ENCODE measurements at regions not wholly inside any gene's neighbourhood (a gene's known extent, or its start where the extent isn't known, plus 50 kb on each side); places are given as distances from the start of the nearest gene placed in this dataset.

DNA sequence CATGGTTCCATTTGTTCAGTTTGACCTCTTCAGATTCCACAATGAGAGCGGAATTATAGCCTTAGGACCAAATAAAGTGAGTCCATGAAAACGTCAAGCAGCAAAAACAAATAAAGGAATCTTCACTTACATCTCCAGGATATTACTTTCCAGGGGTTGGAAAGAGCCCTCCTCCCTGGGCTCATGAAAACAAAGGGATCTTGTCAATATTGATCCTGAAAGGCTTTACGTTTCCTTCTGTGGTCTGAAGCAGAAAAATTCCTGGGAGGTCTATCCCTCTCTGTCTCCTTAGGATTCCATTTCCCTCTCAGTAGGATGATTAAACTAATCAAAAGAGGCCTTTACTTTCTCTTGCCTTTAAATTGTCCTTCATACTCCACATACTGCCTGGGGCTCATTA lies 293.5 kb downstream of the GPAM start:
- no peak for DNase-seq (ENCODE audit: low spot score)

DNA sequence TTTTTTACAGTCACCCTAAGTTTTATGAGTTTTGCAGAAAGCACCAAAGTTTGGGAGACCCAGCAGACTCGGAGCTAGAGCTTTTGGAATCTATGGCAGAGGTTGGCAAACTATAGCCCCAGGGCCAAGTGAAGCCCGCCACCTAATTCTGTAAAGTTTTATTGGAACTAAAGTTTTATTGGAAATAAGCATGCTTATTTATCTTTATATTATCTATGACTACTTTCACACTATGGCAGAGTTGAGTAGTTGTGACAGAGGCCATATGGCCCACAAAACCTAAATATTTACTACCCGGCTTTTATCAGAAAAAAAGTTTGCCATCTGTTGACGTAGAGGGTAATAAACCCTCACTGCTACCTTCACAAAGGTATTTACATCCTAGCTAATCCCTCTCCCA lies 267.6 kb downstream of the GPAM start:
- DNase-seq (ENCODE audit: low spot score), result no peak

DNA sequence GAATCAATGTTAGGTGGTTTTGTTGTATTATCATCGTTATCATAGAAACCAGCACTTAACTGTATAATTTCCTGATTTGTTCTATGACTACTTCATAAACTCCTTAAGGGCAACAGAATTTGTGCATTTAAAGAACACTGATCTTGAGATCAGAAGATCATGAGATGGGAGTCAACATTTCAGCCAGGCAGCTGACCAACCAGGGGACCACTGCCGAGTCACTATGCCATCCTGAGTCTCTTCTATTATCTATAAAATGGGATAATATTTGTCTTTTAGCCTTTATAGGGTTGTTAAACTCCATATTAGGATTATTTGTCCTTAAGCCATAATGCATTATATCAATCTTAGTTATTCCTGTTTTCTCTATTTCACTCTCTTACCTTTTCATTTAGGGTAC lies 261.7 kb downstream of the GPAM start:
- no peak for DNase-seq (ENCODE audit: low spot score)

DNA sequence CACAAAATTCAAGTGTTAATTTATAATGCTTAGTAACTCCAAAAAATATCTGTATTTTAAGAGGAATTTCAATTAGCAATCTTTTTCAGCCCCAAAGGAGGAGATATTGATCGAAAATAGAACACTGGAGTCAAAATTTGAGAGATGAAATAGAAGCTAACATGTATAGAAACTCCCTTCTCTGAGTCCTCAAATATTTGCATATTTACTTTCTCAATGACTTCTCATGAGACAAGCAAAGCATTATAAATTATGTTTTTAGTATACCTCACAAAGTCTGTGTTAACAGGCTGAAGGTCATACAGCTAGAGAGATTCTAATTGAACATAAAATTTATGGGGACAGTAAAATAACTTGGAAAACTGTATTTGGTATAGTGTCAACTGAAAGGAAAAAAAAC lies 260.5 kb downstream of the GPAM start:
- DNase-seq (ENCODE audit: low spot score), result no peak

DNA sequence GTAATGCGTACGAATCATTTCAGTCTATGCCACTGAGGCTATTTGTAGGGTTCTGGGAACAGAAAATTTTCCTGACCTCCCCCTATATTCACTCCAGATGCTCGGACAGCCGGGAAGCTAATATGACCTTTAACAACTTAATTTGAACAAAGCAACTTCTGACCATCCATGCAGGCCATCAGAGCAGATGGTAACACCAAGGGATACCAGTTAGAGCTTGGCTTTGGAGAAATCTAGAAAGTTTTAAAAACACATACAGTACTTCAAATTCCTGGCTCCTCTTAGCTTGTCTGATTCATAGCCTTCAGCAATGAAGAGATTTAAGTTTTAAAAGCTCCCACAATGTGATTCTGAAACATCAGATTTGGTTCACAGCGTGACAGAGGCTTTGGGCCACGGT lies 257.3 kb downstream of the GPAM start:
- no peak for DNase-seq (ENCODE audit: low spot score)

DNA sequence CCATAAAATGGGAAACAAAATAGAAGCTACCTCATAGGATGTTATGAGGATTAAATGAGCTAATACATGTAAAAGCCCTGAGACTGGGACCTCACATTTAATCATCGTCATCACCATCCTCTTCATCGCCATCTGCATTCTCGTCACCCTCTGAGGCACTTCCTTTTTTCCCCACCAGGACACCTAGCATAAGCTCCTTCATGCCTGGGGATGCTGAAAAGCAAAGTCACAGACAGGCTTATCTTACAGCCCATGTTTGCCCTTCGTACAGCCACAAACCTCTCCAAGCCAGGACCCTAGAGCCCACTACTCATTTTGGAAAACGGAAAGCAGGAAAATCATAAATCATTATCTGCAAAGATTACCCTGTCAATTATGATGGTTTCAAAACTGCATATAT lies 249.6 kb downstream of the GPAM start:
- DNase-seq (ENCODE audit: low spot score), result no peak

DNA sequence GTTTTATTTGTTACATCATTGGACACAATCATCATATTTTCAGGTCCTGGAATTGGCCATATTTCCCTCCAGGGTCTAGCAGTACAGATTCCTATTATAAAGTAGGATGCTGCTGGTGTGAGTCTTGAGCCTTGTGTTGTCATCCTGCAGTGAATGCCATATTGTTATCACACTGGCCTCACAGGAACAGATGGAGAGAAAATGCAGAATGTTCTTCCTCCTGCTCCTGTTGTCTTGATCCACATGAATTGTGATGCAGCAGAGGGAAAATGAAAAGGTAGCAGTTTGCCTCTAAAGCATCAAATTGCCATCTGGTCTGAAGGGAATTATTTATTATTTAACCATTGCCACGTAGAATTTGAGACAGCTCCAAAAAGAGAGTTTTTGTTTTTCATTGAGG lies 248.6 kb downstream of the GPAM start:
- no peak for DNase-seq (ENCODE audit: low spot score)

DNA sequence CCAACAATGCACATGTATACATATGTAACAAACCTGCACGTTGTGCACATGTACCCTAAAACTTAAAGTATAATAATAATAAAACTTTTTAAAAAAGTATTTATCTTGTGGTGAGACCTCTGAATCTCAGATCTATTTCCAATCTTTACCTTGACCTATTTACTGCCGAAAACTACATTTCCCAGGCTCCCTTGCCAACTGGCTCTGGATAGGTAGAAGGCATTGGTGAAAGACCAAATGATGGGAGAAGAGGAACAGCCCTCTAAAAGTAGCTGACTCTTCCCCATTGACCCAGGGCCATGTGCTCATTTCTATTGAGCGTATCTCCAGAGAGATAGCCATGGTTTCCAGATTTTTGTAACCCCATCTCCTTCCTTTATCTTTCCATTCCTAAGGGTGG lies 247.4 kb downstream of the GPAM start:
- DNase-seq (ENCODE audit: low spot score), result no peak

DNA sequence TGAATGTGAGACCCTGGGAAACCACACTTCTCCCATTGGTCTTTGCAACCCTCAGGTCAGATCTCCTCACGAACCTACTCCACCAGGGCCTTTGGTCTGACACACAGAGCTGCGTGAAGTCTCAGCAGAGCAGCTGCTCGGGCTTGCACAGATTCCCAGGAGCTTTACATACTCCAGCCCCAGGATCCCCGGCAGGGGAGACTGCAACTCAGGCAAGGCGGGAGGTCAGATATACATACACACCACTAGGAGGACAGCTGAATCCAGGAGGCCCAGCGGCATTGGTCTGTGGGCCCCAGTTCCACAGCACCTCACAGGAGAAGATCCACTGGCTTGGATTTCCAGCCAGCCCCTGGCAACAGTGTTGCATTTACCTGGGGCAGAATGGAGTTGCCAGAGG lies 239.2 kb downstream of the GPAM start:
- no peak for DNase-seq (ENCODE audit: low spot score)

DNA sequence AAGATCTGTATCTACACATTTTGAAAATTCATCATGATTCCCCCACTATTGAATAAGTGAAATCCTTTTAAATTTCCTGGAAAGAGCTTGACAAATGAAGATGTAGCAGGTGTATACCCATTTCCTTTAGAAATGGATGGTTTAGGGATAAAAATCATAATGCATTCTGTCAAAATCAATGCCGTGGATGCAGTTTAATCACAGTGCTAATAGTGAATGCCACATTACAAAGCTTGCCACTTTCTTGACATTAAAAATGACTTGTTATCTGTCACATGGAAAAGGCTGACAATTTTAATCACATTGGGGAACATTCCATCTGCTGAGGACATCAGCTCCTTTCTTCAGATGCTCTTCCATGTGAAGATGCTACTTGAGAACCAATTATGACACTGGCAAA lies 229.6 kb downstream of the GPAM start:
- DNase-seq (ENCODE audit: low spot score), result no peak

DNA sequence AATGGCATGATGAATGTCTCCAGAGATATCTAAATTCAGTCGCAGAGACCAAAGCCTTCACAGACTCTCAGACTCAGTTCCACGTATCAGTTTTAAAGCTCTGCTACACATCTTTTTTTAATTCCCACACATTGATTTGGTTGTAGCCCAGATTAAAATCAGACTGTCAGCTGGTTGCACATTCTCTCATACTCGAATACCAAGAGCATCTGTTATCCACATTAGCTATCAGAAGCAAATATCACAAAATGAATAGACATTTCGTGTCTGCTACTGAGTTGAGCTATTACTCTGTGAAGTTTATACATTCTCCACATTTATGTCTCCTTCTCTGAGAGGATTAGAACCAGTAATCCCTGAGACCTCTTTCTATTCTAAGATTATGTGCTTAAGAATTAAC lies 229.2 kb downstream of the GPAM start:
- no peak for DNase-seq (ENCODE audit: low spot score)

DNA sequence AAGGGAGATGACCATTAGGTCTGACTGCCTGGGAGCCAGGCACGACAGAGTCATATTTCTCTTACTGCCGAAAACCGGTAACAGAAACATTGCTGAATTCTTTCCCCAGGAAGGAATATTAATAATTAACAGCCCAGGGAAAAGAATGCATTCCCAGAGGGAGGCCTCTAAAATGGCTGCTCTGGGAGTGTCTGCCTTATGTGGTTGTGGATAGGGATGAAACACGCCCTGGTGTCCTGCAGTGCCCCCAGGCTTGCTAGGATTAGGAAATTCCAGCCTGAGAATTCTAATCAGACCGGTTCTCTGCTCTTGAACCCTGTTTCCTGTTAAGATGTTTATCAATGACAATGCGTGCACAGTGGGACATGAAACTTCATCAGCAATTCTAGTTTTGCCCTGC lies 226.7 kb downstream of the GPAM start:
- no peak for DNase-seq (ENCODE audit: low spot score)

DNA sequence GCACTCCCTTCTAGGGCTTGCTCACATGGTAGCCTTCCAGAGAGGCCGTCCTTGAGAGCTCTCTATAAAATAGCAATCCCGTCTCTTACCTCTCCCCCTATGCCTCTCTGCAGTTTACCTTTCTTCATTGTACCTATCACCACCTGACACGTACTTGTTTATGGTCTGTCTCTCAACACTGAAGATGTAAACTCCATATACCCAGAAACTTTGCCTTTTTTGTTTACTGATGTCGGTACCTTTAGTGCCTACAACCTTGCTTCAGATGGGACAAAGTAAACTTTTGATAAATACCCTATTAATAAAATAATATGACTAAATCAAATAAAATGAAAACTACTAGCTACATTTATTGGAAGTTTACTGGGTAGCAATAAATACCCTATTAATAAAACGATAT lies 220.6 kb downstream of the GPAM start:
- no peak for DNase-seq (ENCODE audit: low spot score)

DNA sequence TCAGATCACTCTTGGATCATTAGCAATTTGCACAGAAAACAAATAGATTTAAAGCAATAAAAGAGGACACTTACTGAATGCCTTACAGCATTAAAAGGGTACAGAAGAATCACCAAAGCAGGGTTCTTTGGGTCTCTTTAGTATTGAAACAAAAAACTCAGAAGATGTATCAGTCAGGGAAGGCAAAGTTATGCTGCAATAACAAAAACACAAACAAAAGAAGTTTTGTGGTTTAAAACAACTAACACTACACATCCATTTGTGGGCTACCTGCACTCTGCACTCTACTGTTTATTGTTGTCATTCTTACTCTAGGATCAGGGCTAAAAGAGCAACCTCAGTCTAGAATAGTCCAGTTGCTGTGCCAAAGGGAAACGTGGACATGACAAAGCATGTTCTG lies 216.4 kb downstream of the GPAM start:
- no peak for DNase-seq (ENCODE audit: low spot score)

DNA sequence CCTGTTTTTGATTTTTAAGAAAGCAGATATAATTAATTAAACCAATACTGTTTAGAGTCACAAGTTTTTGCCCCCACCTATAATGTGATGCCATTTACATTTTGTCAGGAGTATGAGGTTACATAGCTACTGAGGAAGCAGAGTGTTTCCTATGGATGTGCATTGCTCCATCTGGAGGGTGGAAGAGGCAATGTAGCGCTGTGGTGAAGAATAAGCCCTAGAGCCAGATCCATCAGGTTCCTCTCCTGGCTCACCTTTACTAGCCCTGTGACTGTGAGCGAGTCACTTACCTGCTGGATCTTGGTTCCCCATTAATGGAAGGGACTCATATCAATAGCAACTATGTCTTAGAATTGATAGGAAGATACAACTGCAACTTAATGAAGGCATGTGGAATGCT lies 216.0 kb downstream of the GPAM start:
- no peak for DNase-seq (ENCODE audit: low spot score)

DNA sequence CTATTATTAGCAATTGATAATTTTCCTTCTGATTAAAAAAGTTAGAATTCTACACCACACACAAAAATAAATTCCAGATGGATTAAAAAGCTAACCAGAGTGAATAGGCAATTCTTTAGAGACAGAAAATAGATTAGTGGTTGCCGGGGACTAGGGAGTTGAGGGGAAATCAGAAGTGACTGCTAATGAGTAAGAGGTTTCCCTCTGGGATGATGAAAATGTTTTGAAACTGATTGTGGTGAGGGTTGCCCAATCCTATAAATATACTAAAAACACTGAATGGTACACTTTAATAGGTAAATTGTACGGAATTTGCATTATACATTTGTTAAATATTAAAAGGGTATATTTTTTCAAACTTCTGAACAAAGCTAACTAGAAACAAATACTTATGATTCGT lies 214.9 kb downstream of the GPAM start:
- no peak for DNase-seq (ENCODE audit: low spot score)

DNA sequence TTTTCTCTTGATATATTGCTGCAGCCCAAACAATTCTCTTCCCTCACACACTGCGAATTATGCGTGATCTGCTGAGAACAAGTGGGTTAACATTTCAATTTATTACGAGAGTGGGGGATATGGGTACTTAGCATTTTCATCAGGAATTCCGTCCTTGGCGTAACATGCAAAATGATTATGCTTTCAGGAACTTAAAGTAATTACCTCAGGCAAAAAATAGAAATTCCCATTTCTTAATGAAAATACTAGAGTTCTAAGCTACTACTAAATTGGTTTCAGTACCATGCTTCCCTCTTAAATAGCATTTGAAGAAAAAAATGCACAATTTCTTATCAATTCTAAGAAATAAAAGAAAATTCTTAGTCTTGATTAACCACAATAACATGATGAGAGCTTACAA lies 213.5 kb downstream of the GPAM start:
- no peak for DNase-seq (ENCODE audit: low spot score)

DNA sequence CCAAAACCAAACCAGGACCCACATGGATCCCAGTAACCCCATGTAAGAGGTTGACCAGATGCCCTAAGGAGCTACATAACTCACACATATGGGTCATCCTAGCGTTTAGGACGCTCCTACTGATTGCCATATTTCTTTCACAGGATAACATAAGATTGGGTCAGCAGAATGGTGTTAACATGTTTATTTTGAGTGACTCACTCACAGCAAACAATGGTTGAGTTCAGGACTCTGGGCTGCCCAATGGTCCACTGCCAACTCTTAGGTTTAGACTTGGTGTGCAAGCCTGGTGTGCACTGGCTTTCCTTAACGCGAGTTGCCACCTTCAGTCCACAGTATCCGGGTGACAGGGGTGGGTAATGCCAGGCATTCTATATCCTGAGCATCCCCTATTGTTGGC lies 211.5 kb downstream of the GPAM start:
- no peak for DNase-seq (ENCODE audit: low spot score)

DNA sequence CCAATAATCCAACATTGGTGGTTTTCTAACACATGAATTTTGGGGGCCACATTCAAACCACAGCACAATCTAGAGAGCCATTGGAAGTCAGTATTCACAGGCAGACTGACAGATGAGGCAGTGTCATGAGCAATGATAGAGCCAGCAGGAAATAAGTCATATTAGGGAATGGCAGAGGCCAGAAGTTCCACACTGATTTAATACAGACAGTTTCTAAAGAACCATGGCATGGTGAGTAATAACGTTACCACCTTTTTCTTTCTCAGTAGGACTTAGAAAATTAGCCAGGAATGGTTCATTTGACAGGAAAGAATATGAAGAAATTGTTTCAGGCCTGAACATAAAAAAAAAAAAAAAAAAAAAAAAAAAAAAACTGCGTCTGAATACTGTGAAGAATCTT lies 210.3 kb downstream of the GPAM start:
- DNase-seq (ENCODE audit: low spot score), result no peak

DNA sequence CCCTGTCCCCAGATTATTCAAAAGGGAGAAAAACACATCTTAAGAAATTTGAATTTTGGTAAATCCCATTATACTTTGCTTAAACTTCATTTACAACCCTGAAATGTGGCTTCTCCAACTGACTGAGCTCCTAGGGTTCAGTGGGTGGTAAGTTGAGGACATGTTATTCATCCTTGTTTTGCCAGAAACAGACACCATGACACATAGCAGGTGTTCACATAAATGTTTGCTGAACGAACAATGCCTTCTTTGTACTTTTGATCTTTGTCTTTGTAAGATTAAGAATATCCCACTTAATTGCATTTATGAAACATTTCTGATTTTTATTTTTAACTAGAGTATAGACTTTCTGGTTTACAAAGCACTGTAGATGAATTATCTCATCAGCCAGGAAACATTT lies 209.7 kb downstream of the GPAM start:
- no peak for DNase-seq (ENCODE audit: low spot score)

DNA sequence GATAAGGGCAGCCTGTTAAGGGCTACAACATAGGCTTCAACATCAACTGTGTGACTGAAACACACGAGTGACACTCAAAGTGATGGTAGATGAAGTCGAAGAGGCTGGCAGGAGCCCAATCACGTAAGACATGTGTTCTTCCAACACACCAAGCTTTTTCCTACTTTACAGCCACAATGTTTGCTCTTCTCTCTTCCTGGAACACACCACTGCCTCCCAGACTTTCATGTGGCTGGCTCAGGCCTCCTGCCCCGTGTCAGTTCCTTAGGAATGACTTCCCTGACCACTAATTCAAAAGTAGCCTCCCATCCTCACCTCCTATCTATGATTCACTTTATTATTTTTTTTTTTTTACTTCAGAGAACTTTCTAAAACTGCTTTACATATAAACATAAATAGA lies 209.2 kb downstream of the GPAM start:
- no peak for DNase-seq (ENCODE audit: low spot score)

DNA sequence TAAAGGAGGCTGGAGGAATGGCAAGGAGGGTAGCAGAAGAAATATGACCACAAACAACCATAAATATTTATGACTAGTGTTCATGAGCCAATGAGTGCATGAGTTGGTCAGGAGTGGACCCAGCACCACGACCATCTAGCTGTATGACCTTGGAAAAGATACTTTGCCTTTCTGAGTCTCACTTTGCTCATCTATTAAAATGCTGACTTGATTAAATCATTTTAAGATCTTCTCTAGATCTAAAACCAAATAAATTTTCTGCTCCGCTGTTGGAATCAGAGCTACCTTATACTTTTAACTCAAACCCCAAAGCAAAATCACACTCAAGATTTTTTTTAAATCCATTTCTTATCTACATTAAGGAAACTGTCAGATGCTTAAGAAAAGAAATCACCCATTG lies 207.0 kb downstream of the GPAM start:
- no peak for DNase-seq (ENCODE audit: low spot score)

DNA sequence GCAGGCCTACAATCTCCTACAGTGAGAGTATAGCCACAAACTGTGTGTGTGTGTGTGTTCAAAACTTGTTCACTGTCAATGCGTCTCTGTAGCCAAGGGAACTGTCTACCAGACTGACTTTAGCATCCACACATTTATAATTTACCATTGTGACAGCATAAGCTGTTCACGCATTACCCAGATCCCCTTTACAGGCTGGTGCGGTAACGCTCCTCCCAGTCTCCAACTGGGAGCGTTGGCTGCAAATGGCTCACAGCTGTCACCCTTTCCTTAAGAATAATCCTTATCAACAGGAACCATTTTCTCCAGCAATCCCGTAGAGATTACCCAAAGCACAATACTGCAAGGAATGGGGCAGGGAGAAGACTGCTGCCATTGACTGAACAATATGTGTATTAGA lies 199.5 kb downstream of the GPAM start:
- no peak for DNase-seq (ENCODE audit: low spot score)

DNA sequence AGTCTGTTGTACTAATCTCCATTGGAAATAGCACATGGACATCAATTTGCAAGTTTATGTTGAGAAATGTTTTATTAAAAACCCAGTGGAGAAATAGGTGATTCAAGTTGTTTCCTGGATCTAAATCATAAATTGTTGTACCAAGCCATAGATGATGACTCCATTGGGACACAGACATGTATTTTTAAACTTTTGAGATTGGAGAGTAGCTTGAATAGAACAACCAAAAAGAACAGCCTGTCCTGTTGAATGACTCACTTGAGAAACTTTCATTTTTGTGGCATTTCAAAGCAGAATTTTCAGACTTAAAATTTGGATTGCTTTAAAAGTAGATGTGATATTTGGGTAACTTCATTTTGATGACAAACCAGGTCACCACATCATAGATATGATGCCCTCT lies 197.5 kb downstream of the GPAM start:
- no peak for DNase-seq (ENCODE audit: low spot score)

DNA sequence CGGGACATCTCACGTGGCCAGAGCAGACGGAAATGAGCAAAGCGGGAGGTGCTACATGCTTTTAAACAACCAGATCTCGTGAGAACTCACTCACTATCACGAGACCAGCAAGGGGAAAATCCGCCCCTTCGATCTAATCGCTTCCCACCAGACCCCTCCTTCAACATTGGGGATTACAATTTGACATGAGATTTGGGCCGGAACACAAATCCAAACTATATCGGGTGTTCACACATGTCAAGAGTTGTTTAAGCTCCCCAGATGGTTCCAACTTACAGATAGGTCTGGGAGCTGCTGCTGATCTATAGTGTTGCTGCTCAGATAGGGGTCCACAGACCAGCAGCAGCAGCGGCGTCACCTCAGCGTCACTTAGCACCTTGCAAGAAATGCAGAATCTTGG lies 194.9 kb downstream of the GPAM start:
- no peak for DNase-seq (ENCODE audit: low spot score)

Data from CD4-positive, alpha-beta T cell treated with Interleukin-6 at 100 ng/mL for 8 hours (primary cell).